Activated naive CD8-positive, alpha-beta T cell treated with anti-CD3 and anti-CD28 coated beads, Interleukin-2, amount 10 ng/mL, durations not matched to agents 7 days and 5 days (primary cell): ENCODE measurements at regions not wholly inside any gene's neighbourhood (a gene's known extent, or its start where the extent isn't known, plus 50 kb on each side); places are given as distances from the start of the nearest gene placed in this dataset.

Source experiments
- ATAC-seq: fragments of 150-1000 bp; cut with Tn5 transposase; one replicate; pipeline ENCODE4 v1.10.0; 2021; ENCODE audit warnings: low read depth, moderate library complexity
- POLR2A ChIA-PET: fragments of 350-600 bp; sonication (Branson Sonifier 250); formaldehyde crosslinking; loops from one replicate; lab custom pipeline; 2021; ENCODE audit warnings: antibody characterized with exemption; lab: Charles Lee
- DNase-seq: peaks from one replicate; pipeline ENCODE4 v3.0.0; 2021
- H3K27ac Mint-ChIP-seq: one replicate; pipeline ENCODE4 v1.8.0; 2022; ENCODE audit warnings: mild to moderate bottlenecking, mixed read lengths
- H3K27me3 Mint-ChIP-seq: one replicate; pipeline ENCODE4 v1.8.0; 2022; ENCODE audit warnings: mild to moderate bottlenecking, moderate library complexity, mixed read lengths
- H3K36me3 Mint-ChIP-seq: one replicate; pipeline ENCODE4 v1.8.0; 2021; ENCODE audit warnings: mild to moderate bottlenecking, mixed read lengths
- H3K4me1 Mint-ChIP-seq: one replicate; pipeline ENCODE4 v1.8.0; 2021; ENCODE audit warnings: mixed read lengths
- H3K4me3 Mint-ChIP-seq: one replicate; pipeline ENCODE4 v1.8.0; 2022; ENCODE audit warnings: mild to moderate bottlenecking, moderate library complexity, mixed read lengths
- H3K9me3 Mint-ChIP-seq: one replicate; pipeline ENCODE4 v1.8.0; 2021; ENCODE audit warnings: mixed read lengths

DNA sequence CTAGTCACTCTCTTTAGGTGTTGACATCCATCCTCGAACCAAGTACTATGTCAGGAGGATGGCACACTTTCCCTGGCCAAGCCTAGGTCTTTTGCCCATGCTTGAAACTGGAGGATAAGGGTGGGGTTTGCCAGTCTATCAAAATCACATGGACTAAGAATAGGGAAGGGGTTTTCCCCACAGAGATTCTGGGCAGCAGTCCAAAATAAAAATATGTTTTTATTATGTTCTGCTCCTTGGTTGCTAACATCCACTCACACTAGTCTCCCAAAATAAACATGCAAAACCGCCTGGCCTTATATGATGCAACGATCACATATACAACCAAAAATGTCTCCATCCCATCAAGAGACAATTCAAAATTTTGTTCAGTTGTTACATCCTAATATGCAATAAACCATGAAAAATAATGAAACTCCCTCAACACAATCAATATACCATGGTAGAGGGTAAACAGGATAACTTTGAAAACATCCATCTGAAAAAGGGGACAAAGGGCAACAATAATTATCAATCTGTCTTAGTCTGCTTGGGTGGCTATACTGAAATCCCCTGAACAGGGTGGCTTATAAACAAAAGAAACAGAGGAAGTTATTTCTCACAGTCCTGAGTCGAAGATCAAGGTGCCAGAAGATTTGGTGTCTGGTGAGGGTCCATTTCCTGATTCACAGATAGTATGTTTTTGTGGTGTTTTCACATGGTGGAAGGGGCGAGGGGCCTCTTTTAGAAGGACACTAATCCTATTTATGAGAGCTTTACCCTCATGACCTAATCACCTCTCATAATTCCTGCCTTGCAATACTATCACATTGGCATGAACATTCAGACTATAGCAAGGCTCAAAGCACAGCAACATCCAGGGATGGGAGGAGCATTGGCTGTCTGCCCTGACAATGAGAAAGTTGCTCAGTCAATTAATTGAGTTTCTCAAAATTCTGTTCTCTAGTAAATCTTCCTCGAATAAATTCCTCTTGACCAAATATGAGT is 159.3 kb downstream of the ETV1 start:
- H3K4me1 Mint-ChIP-seq, result peaks cover 2% of the 10 kb centered on the region
- POLR2A ChIA-PET, result no interaction called here

GRCh38 chr7:13832346-13832745 is 157.1 kb downstream of the ETV1 start:
- ATAC-seq, result no peak
- Mint-ChIP-seq H3K27ac (no peak overlapping the region), H3K4me1 (peaks cover 2% of the 10 kb centered on the region), H3K9me3 (no peaks in the 10 kb centered on the region), H3K4me3 (no peak overlapping the region), H3K27me3 (no peaks in the 10 kb centered on the region), H3K36me3 (no peaks in the 10 kb centered on the region)
- POLR2A ChIA-PET, result no interaction called here
- no peak for DNase-seq

More for the DNA sequence above, 159.3 kb downstream of the ETV1 start:
- no peak overlapping the region for H3K4me3 Mint-ChIP-seq
- ATAC-seq (no peak), DNase-seq (no peak)
- H3K9me3 Mint-ChIP-seq, result no peaks in the 10 kb centered on the region
- H3K27ac Mint-ChIP-seq, result no peak overlapping the region
- H3K36me3 Mint-ChIP-seq, result no peaks in the 10 kb centered on the region
- no peaks in the 10 kb centered on the region for H3K27me3 Mint-ChIP-seq

GRCh38 chr7:13834328-13834761 is 155.1 kb downstream of the ETV1 start:
- DNase-seq (no peak), ATAC-seq (no peak)
- Mint-ChIP-seq H3K9me3 (no peaks in the 10 kb centered on the region), H3K36me3 (no peaks in the 10 kb centered on the region), H3K4me3 (no peak overlapping the region), H3K27me3 (no peaks in the 10 kb centered on the region), H3K4me1 (peaks cover 2% of the 10 kb centered on the region), H3K27ac (no peak overlapping the region)
- POLR2A ChIA-PET, result no interaction called here

- POLR2A ChIA-PET, result no interaction called here
- H3K27me3 Mint-ChIP-seq, result no peaks in the 10 kb centered on the region
- DNase-seq, result no peak
- H3K9me3 Mint-ChIP-seq, result no peaks in the 10 kb centered on the region
- H3K4me1 Mint-ChIP-seq, result peaks cover under 1% of the 10 kb centered on the region
- H3K27ac Mint-ChIP-seq, result no peak overlapping the region
- H3K36me3 Mint-ChIP-seq, result no peaks in the 10 kb centered on the region
- ATAC-seq, result no peak
- H3K4me3 Mint-ChIP-seq, result no peak overlapping the region
These were observed 154.0 kb downstream of the ETV1 start for GRCh38 chr7:13835442-13835841.

DNA sequence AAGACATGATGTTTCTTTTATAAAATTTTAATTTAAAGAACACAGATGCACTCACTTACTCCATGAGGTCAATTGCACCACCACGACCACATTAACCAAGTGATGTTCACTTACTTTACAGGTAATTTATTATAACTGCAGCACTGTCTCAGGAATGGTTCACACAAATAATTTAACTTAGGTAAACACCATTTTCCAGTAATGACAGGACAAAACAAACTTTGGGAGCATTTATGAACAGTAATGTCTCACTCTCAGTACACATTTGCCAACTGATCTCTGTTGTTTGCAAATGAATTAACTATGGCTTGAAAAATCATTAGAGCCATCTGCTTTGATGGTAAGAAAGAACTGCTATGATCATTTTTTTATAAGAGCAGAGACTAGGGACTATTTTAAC is 150.4 kb downstream of the ETV1 start:
- Mint-ChIP-seq H3K4me1 (no peaks in the 10 kb centered on the region), H3K4me3 (no peak overlapping the region), H3K27me3 (no peaks in the 10 kb centered on the region), H3K27ac (no peak overlapping the region), H3K36me3 (no peaks in the 10 kb centered on the region), H3K9me3 (no peaks in the 10 kb centered on the region)
- no peak for ATAC-seq
- no peak for DNase-seq
- POLR2A ChIA-PET, result no interaction called here
